K562 (cell line): ENCODE measurements at regions not wholly inside any gene's neighbourhood (a gene's known extent, or its start where the extent isn't known, plus 50 kb on each side); places are given as distances from the start of the nearest gene placed in this dataset.

Experiments used
- ATAC-seq: fragments of 200-7000 bp; cut with Tn5 transposase; 3 replicates; pipeline ENCODE4 v1.9.1; 2020; ENCODE audit warnings: moderate library complexity
- BruUV-seq: library from RNA; stranded (reverse); fragments of 400-500 nt; replicated peaks from 2 replicates; lab custom pipeline; 2021; lab: Mats Ljungman, UMichigan
- CTCF ChIA-PET: fragments of 300-600 bp; formaldehyde crosslinking; extraction: SDS; loops from one replicate; lab custom pipeline; 2021; ENCODE audit warnings: low intra/inter-chr PET ratio; lab: Yijun Ruan, JAX
- POLR2A ChIA-PET: fragments of 300-600, 350-650 bp; sonication (Branson Sonifier 250); formaldehyde crosslinking; extraction: SDS; loops from one replicate; lab custom pipeline; 2021; ENCODE audit warnings: antibody characterized with exemption, inconsistent platforms; lab: Yijun Ruan, JAX
- DNase-seq, 4 experiments: peaks; one replicate each; pipeline versions ENCODE4 v3.0.0 to v3.0.0-alpha.2; 2011 to 2018; ENCODE audit warnings: low spot score in 3 of 4, mixed read lengths in 3 of 4; ENCODE audit errors: extremely low read depth in 1 of 4
- FAIRE-seq: peaks from 2 replicates; lab custom pipeline; 2011; peaks lifted over from hg19 to GRCh38; lab: Jason Lieb, UNC
- H2AFZ ChIP-seq: 2 replicates; pipeline ENCODE4 v1.6.0; 2011; ENCODE audit warnings: low read depth, low read length, control low read depth, inconsistent platforms
- H3K27ac ChIP-seq: fragments of 200-600 bp; 3 replicates; pipeline ENCODE4 v1.8.0; 2011; ENCODE audit warnings: low read depth, mild to moderate bottlenecking, control low read depth, inconsistent platforms, low read length, moderate library complexity, mixed read lengths; ENCODE audit errors: extremely low read depth
- H3K27me3 ChIP-seq, 2 experiments: fragments of 300-600 bp in 1 of 2; 2 replicates in 1 of 2; 3 replicates in 1 of 2; pipeline versions ENCODE4 v1.6.0 to v1.8.0; 2011; ENCODE audit warnings: inconsistent platforms in 2 of 2, low read length in 2 of 2, mild to moderate bottlenecking in 1 of 2, mixed read lengths in 1 of 2, moderate library complexity in 1 of 2; ENCODE audit not compliant: control insufficient read depth in 2 of 2, insufficient read depth in 2 of 2
- H3K36me3 ChIP-seq: fragments of 300-600 bp; 3 replicates; pipeline ENCODE4 v1.8.0; 2011; ENCODE audit warnings: mild to moderate bottlenecking, low read length, inconsistent platforms; ENCODE audit not compliant: control insufficient read depth, insufficient read depth
- H3K4me1 ChIP-seq, 2 experiments: fragments of 200-600 bp in 1 of 2; replicated peaks in 1 of 2; 2 replicates in 1 of 2; 3 replicates in 1 of 2; pipeline versions ENCODE4 v1.5.1 to v1.8.0; 2011; ENCODE audit warnings: inconsistent platforms in 2 of 2, low read length in 2 of 2, mild to moderate bottlenecking in 1 of 2, mixed read lengths in 1 of 2, moderate library complexity in 1 of 2; ENCODE audit not compliant: control insufficient read depth in 2 of 2, insufficient read depth in 2 of 2
- H3K4me2 ChIP-seq: 2 replicates; pipeline ENCODE4 v1.6.1; 2011; ENCODE audit warnings: low read length, control low read depth, inconsistent platforms, mixed read lengths; ENCODE audit not compliant: insufficient read depth
- H3K4me3 ChIP-seq: fragments of 200-600 bp; sonication (generic), shearing (Covaris generic); 2 replicates; pipeline ENCODE4 v1.5.1; 2016; ENCODE audit warnings: control low read depth, inconsistent platforms
- H3K79me2 ChIP-seq: fragments of 200-600 bp; 3 replicates; pipeline ENCODE4 v1.8.0; 2011; ENCODE audit warnings: low read length, inconsistent platforms; ENCODE audit not compliant: control insufficient read depth, insufficient read depth
- H3K9ac ChIP-seq, 2 experiments: 2 replicates each; pipeline versions ENCODE4 v1.6.0 to v1.6.1; 2011; ENCODE audit warnings: low read depth in 2 of 2, low read length in 2 of 2, control low read depth in 1 of 2, inconsistent platforms in 1 of 2, mild to moderate bottlenecking in 1 of 2, mixed read lengths in 1 of 2; ENCODE audit not compliant: insufficient read depth in 1 of 2
- H3K9me1 ChIP-seq: one replicate; pipeline ENCODE4 v1.6.0; 2011; ENCODE audit warnings: inconsistent platforms, mild to moderate bottlenecking, low read length, moderate library complexity; ENCODE audit not compliant: control insufficient read depth, insufficient read depth
- H3K9me3 ChIP-seq: replicated peaks from 2 replicates; pipeline ENCODE4 v1.5.1; 2011; ENCODE audit warnings: low read depth, low read length, inconsistent platforms; ENCODE audit not compliant: control insufficient read depth, insufficient read depth
- H4K20me1 ChIP-seq: replicated peaks from 2 replicates; pipeline ENCODE4 v1.6.1; 2011; ENCODE audit warnings: low read length, inconsistent platforms, mixed read lengths; ENCODE audit not compliant: control insufficient read depth, insufficient read depth
- DMBX1 ChIP-seq: fragments of 250-450 bp; sonication (Bioruptor Pico); IDR thresholded peaks from 2 replicates; pipeline ENCODE4 v1.8.0; 2022; ENCODE audit warnings: inconsistent platforms, mild to moderate bottlenecking, moderate library complexity, borderline replicate concordance
- FIP1L1 ChIP-seq: fragments of 200-400 bp; formaldehyde crosslinking; IDR thresholded peaks from 2 replicates; pipeline ENCODE4 v1.6.1; 2018; ENCODE audit warnings: mild to moderate bottlenecking, low read depth, low read length; ENCODE audit not compliant: poor library complexity, severe bottlenecking
- FOXJ2 ChIP-seq: fragments of 200-800 bp; sonication (Bioruptor generic); IDR thresholded peaks from 2 replicates; pipeline ENCODE4 v1.6.1; 2016; ENCODE audit warnings: missing genetic modification characterization, missing compliant biosample characterization
- KLF16 ChIP-seq: IDR thresholded peaks from 2 replicates; pipeline ENCODE4 v1.6.1; 2016; ENCODE audit warnings: antibody characterized with exemption
- MEIS2 ChIP-seq: fragments of 450-650 bp; IDR thresholded peaks from 2 replicates; pipeline ENCODE4 v1.6.1; 2014; ENCODE audit warnings: mild to moderate bottlenecking; ENCODE audit not compliant: partially characterized antibody
- PPARD ChIP-seq: fragments of 250-450 bp; sonication (Bioruptor Pico); IDR thresholded peaks from 2 replicates; pipeline ENCODE4 v1.8.0; 2022; ENCODE audit warnings: inconsistent platforms, mild to moderate bottlenecking, moderate library complexity
- PYGO2 ChIP-seq: fragments of 450-650 bp; IDR thresholded peaks from 2 replicates; pipeline ENCODE4 v1.6.1; 2016; ENCODE audit warnings: mild to moderate bottlenecking, missing genetic modification characterization, moderate library complexity, missing compliant biosample characterization
- RBBP5 ChIP-seq: fragments of 200-600 bp; sonication (generic); IDR thresholded peaks from 2 replicates; pipeline ENCODE4 v1.6.1; 2012; ENCODE audit warnings: borderline replicate concordance, mild to moderate bottlenecking, low read length, control low read depth, inconsistent platforms; ENCODE audit not compliant: insufficient read depth, poor library complexity, severe bottlenecking
- XRCC3 ChIP-seq: fragments of 450-650 bp; IDR thresholded peaks from 2 replicates; pipeline ENCODE4 v1.6.1; 2017; ENCODE audit warnings: mild to moderate bottlenecking, moderate library complexity
- ZEB2 ChIP-seq: fragments of 450-650 bp; IDR thresholded peaks from 2 replicates; pipeline ENCODE4 v1.6.1; 2016
- WGBS: fragments of 100-300 bp; shearing (Covaris generic); methylation state at CpG from one replicate; pipeline ENCODE4 v1.1.6; 2016; ENCODE audit warnings: low coverage, mixed read lengths; ENCODE audit not compliant: insufficient coverage; ENCODE audit errors: missing lambda C conversion rate; 5-methylcytosine and 5-hydroxymethylcytosine counted together
- in situ Hi-C: fragments of 300-500 bp; cut with MboI; formaldehyde crosslinking; loops from 4 replicates; pipeline ENCODE4 v1.15.0; 2018; ENCODE audit warnings: inconsistent platforms, mixed read lengths
- intact Hi-C: fragments of 100-400 bp; cut with micrococcal nuclease; formaldehyde crosslinking; loops from 2 replicates; pipeline ENCODE4 v1.14.2; 2022
- TF ChIP-seq, protein P1 (sequence below): fragments of 250-450 bp; sonication (Bioruptor Pico); IDR thresholded peaks from 2 replicates; pipeline ENCODE4 v1.5.0; 2022; ENCODE audit warnings: mild to moderate bottlenecking
- TF ChIP-seq, protein P2 (sequence below): fragments of 250-450 bp; sonication (Bioruptor Pico); IDR thresholded peaks from 2 replicates; pipeline ENCODE4 v1.4.0; 2020; ENCODE audit warnings: mild to moderate bottlenecking, moderate library complexity

DNA sequence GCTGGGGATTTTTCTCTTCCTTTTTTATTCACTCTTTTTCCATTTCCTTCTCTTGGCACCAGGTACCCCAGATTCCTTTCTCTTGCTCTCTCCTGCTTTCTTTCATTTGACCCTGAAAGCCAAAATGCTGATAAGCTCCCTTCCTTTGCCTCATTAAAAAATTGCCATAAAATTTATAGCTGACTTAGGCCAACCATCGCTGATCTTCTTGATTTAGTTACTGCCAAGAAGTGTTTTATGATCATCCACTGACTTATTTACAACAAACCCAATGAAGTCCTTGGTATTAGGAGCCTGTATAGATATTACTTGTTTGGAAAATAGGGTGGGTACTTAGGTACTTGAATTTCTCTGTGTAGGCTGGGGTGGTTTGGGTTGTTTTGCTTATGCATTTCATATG lies 173.2 kb upstream of the PHYHIPL start (continued):
- no peak for TF ChIP-seq FIP1L1

DNA sequence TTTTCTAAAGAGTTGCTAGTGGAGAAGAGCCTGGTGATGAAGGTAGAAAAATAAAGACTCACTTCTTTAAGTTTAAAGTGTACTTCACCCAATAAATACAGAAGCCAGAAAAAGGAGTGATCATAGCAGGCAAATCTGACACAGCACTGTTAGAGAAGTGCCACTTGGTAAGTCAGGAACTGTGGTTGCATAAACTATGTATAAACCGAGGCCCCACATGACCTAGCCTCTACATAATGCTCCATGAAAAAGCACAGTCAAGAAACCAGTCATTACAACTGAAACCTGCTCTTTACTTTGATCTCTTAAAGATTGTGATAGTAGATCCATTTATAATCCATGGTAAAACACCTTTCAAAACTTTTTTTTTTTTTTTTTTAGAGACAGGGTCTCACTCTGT lies 172.1 kb upstream of the PHYHIPL start:
- no peaks in the 10 kb centered on the region for H4K20me1 ChIP-seq
- no peak overlapping the region for H3K27ac ChIP-seq
- no peak overlapping the region for H2AFZ ChIP-seq
- no peaks in the 10 kb centered on the region for H3K9me3 ChIP-seq
- ChIA-PET POLR2A (interaction anchor here (0.7 kb wide), 1 partner anchor 22 kb away, joined by 3 read pairs; no protein-coding TSS in a partner anchor), CTCF (no interaction called here)
- TF ChIP-seq RBBP5, result no peak
- no peak for TF ChIP-seq FOXJ2
- no peak for TF ChIP-seq KLF16
- TF ChIP-seq PPARD (CRISPR knock-in tag), result no peak
- TF ChIP-seq ZEB2, result no peak
- no peak for TF ChIP-seq XRCC3
- TF ChIP-seq MEIS2, result no peak
- TF ChIP-seq, protein P1, sequence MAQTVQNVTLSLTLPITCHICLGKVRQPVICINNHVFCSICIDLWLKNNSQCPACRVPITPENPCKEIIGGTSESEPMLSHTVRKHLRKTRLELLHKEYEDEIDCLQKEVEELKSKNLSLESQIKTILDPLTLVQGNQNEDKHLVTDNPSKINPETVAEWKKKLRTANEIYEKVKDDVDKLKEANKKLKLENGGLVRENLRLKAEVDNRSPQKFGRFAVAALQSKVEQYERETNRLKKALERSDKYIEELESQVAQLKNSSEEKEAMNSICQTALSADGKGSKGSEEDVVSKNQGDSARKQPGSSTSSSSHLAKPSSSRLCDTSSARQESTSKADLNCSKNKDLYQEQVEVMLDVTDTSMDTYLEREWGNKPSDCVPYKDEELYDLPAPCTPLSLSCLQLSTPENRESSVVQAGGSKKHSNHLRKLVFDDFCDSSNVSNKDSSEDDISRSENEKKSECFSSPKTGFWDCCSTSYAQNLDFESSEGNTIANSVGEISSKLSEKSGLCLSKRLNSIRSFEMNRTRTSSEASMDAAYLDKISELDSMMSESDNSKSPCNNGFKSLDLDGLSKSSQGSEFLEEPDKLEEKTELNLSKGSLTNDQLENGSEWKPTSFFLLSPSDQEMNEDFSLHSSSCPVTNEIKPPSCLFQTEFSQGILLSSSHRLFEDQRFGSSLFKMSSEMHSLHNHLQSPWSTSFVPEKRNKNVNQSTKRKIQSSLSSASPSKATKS (CRISPR knock-in tag), result no peak
- TF ChIP-seq DMBX1 (CRISPR knock-in tag), result no peak
- TF ChIP-seq, protein P2, sequence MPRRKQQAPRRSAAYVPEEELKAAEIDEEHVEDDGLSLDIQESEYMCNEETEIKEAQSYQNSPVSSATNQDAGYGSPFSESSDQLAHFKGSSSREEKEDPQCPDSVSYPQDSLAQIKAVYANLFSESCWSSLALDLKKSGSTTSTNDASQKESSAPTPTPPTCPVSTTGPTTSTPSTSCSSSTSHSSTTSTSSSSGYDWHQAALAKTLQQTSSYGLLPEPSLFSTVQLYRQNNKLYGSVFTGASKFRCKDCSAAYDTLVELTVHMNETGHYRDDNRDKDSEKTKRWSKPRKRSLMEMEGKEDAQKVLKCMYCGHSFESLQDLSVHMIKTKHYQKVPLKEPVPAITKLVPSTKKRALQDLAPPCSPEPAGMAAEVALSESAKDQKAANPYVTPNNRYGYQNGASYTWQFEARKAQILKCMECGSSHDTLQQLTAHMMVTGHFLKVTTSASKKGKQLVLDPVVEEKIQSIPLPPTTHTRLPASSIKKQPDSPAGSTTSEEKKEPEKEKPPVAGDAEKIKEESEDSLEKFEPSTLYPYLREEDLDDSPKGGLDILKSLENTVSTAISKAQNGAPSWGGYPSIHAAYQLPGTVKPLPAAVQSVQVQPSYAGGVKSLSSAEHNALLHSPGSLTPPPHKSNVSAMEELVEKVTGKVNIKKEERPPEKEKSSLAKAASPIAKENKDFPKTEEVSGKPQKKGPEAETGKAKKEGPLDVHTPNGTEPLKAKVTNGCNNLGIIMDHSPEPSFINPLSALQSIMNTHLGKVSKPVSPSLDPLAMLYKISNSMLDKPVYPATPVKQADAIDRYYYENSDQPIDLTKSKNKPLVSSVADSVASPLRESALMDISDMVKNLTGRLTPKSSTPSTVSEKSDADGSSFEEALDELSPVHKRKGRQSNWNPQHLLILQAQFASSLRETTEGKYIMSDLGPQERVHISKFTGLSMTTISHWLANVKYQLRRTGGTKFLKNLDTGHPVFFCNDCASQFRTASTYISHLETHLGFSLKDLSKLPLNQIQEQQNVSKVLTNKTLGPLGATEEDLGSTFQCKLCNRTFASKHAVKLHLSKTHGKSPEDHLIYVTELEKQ (CRISPR knock-in tag), result no peak
- no peak for TF ChIP-seq PYGO2 (tag)
- in situ Hi-C loops (no loop called here), intact Hi-C loops (no loop called here)
- 0% methylated on average over 1 of the region's 1 CpG for WGBS
- no peaks in the 10 kb centered on the region for H3K27me3 ChIP-seq
- no peak overlapping the region for H3K9ac ChIP-seq
- no peak overlapping the region for H3K4me3 ChIP-seq
- no peaks in the 10 kb centered on the region for H3K36me3 ChIP-seq
- no peaks in the 10 kb centered on the region for H3K4me1 ChIP-seq
- no peaks in the 10 kb centered on the region for H3K79me2 ChIP-seq
- DNase-seq (no peak), ATAC-seq (no peak), FAIRE-seq (no peak)
- no peak overlapping the region for H3K4me2 ChIP-seq
- H3K9me1 ChIP-seq, result no peaks in the 10 kb centered on the region
- no TSS peak for BruUV-seq
